Pons (tissue), 1 donor: ENCODE measurements at regions not wholly inside any gene's neighbourhood (a gene's known extent, or its start where the extent isn't known, plus 50 kb on each side); places are given as distances from the start of the nearest gene placed in this dataset.

Source experiments
- DNase-seq: peaks from one replicate; pipeline ENCODE4 v3.0.0-alpha.2; 2016; ENCODE audit warnings: low spot score

DNA sequence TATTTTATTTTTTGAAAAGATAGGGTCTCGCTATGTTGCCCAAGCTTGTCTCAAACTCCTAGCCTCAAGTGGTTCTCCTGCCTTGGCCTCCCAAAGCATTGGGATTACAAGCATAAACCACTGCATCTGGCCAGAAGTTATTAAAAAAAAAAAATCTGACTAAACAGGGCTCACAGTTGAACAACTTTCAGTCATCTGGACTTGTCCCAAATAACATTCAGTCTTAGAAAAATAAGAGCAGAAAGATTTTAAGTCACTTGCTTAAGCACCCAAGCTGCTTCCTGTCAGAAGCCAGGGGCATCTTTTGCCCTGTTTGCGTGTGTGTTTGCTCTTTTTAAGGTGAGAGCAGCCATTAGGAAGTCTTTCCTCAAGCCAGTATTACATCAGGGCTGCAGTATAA lies 286.8 kb downstream of the LMO4 start:
- no peak for DNase-seq

DNA sequence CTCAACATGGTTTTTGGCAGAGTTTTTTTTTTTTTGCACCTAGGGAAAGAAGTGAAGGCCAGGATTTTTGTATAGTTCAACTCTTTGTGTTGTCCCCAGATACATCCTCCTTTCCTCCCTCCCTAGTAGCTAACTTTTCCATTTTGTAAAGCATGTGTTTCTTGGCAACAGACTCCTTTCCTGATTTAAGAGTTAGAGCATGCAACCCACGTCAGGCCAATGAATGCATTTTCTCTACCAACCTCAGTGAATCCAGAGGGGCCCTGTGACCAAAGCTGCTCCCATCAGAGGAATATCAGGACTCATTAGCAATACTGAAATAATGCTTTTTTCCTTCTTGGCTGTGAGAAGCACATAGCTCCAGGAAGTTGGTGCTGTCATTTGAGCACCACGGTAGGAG lies 287.2 kb downstream of the LMO4 start:
- DNase-seq = no peak

DNA sequence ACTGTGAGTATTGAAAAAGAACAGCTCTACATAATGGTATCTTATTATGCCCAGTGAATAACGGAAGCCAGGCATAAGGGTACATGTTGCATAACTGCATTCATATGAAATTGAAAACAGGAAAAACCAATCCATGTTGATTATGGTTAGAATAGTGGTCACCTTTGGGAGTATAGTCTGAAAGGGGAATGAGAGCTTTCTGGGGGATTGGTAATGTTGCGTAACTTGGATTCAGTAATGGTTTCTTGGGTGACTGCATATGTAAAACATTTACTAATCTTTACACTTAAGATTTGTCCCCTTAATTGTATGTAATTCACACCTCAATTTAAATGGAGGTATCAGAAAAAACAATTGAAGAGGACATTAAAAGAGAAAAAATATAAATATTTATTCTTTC lies 292.1 kb downstream of the LMO4 start:
- no peak for DNase-seq

DNA sequence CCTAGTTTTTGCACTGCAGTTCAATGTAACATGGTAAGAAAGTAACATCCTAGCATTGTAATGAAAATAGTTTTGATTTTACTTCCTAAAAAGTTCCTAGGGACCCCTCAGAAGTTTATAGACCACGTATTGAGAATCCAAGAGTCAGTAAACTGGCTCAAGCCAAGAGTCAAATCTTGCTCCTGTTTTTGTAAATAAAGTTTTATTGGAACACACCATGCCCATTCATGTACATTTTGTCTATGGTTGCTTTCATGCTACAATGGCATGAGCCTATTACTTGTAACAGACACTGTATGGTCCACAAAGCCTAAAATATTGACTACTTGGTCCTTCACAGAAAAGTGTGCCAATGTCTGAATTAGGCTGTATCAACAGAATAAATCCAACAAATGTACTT lies 301.0 kb downstream of the LMO4 start:
- no peak for DNase-seq

DNA sequence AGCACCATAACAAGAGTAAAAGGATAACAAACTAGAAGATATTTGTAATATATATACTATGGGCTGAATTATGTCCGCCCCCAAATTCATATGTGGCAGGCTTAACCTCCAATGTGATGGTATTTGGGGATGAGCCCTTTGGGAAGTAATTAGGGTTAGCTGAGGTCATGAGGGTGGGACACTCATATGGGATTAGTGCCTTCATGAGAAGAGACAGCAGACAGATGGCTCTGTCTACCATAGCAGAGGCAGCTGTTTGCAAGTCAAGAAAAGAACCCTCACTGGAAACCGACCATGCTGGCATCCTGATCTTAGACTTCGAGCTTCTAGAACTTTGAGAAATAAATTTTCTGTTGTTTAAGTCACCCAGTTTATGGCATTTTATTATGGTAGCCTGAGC lies 303.6 kb downstream of the LMO4 start:
- DNase-seq = no peak

DNA sequence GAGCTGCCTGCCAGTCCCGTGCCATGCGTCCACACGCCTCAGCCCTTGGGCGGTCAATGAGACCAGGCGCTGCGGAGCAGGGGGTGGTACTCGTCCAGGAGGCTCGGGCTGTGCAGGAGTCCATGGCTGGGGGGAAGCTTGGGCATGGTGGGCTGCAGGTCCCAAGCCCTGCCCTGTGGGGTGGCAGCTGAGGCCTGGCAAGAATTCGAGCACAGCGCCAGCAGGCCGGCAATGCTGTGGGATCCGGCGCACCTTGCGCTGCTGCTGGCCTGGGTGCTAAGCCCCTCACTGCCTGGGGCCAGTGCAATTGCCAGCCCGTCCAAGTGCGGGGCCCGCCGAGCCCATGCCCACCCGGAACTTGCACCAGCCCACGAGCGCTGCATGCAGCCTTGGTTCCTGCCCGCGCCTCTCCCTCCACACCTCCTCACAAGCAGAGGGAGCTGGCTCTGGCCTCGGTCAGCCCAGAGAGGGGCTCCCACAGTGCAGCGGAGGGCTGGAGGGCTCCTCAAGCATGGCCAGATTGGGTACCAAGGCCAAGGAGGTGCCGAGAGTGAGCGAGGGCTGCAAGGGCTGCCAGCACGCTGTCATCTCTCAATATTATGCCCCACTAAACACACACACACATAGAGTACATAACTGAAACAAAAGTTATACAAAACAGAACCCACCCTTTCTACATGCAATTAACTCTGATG lies 307.7 kb downstream of the LMO4 start:
- no peak for DNase-seq

DNA sequence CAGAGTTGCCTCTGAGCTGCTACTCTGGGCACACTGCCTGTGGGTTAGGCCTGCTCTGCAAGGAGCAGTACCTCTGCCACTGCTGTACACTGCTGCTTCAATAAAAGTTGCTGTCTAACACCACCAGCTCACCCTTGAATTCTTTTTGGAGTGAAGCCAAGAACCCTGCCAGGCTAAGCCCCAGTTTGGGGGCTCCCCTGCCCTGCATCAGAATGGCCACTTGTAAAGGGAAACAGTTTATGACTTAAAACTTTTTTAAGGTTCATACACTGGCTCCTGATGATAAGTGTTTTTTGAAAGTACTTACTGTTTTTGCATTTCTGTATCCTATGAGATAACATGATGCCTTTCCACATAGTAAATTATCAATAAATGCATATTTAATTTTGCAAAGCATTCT lies 310.0 kb downstream of the LMO4 start:
- DNase-seq = no peak

DNA sequence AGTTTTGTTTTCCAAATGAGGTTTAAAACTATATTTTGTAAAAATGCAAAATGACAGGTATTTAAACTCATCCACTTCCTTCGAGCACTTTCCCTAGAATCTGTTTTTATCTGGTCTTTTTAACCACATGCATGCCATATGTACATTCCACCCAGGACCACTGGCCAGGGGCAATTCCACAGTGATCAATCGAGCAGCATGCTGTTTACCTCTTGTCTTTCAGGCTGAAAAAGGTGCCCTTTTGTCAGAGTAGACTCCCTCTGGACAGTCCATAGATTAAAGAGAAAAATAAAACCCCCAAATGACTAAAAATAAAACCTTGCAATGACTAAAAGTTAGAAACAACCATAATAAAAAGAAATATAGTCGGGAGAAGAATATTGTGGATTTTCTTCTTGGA lies 313.3 kb downstream of the LMO4 start:
- no peak for DNase-seq

DNA sequence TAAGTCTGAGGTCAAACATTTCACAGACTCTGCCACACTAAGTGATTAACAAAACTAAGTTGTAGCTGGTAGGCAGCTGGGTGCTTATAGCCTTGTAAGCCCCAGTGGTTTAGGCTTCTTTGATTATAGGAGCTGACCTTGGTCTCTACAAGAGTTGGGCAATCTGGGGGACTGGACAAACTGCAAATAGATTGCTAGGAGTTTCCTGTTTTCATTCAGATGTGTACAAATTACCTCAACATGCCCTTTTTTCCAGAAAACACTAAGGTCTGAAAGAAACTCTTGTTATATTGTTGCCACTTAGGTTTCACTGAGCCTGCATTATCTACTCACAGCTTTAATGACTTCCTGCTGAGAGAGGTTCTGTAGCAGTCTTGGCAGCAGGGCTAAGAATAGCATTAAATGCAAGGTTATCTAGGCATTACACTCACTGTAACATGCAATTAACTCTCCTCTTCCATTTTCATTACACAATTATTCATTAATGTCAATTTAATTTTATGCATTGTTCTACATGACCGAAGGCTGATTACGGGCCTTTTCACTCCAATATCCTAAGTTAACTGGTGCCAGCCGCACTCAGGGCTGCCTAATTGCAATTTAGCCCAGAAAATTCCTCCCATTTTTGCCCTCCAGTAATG lies 314.0 kb downstream of the LMO4 start:
- no peak for DNase-seq

DNA sequence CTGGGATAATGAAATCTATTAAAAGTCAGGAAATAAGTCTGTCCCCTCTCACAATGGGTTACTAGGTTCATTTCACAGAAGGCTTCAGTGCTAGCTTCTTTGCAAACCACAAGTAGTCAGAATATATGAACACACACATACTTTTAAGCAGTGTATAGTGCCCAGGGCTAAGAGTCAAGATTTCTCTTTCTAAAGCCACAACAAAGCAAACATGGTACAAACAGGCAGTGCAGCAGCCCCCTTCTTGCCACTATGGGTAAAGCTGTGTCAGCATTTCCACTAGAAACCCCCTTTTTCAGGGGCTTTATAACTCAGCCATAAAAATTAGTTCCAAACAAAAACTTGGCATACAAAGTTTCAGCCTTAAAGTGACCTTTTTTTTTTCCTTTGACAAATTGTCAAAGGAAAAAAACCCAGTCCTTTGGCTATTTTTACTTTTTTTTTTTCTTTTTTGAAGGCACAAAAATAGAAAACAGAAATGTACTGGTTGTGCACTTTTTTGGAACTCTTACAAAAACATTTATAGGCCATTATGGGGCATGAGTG lies 315.4 kb downstream of the LMO4 start:
- DNase-seq = no peak

DNA sequence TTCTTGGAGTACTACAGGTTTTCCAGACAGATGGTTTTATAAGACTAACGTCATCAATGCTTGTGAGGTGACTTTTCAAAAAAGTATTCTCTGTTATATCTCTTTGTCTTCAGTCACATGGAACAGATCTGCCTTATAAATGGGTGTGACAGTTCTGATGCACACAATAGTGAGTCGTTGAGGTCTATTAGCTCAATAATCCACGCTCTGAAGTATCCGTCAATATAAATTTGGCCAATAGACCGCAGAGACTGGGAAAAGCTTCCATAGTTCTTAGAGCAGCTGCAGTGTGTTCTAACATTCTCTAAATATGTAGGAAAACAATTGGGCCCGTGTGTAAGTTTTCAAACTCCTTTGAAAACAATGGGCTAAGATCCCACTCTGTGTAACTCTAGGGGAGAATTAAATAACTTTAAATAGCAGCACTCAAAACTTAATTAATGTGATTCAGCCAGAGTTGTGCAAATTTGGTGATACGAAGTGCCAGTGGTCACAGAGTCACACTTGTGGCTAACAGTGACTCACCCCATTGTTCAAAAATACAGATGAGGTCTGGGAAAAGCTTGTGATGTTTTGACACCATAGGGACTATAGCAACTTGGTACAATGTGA lies 316.0 kb downstream of the LMO4 start:
- peak; percentile 76 for DNase-seq

DNA sequence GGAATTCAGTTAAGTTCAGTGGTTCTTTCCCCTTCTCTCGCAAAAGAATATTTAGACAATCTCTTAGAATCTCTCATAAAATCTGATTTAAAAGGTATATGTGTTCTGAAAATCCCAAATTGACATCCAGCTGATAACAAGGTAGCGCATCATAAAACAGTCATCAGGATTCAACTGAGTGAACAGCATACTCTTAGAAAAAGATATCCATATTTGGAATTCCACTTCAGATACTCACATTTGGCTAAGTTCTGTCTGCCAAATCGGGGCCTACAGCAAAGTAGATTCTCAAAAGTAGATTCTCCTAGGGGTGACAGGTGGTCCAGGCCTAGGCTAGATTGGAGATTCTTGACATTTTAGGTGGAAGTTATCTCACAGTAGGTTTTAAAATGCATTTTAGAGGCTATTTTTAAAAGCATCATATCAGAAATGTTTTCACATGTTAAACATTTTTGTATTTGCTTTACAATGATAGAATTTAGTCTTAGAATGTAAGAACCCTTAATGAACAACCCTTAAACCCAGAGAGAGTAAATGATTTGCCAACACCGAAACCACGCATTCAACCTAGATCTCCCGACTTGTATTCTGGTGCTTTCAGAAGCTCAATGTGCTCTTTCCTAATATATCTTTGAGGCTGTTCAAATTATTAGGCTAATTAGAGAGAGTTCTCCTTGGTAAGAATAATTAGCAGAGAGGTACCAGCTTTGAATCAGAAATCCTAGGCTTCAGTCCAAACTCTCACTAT lies 318.9 kb downstream of the LMO4 start:
- no peak for DNase-seq

DNA sequence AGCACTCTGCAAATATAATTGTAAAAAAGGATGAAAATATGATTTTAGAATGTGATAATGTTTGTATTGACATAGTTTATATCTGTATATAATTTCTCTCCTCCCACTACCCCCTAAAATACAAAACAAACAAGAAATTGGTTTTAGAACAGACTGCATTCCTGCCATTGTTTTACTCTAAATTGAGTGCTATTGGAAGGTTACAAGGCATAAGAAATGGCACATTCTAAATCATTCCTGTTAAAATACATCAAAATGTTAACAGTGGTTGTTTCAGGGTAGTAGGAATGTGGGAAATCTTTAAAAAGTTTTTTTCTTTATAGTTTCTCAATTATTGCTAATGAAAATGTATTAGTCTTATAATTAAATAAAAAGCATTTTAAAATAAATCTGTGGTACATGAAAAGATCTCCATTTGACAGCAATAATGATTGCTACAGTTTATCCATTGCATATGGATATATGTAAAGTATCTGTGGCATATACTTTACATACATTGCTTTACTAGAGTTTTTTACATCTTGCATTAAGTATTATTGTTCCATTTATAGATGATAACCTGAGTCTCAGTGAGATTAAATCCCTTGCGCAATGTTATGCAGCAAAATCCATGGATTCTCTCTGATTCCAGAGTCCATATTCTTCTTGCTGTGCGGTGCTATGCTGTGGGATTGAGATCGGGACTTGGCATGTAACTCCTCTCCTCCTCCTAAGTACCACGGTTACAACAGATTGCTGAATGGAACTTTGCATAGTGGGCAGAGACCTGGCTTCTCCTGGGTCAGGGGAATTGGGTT lies 319.8 kb downstream of the LMO4 start:
- no peak for DNase-seq

DNA sequence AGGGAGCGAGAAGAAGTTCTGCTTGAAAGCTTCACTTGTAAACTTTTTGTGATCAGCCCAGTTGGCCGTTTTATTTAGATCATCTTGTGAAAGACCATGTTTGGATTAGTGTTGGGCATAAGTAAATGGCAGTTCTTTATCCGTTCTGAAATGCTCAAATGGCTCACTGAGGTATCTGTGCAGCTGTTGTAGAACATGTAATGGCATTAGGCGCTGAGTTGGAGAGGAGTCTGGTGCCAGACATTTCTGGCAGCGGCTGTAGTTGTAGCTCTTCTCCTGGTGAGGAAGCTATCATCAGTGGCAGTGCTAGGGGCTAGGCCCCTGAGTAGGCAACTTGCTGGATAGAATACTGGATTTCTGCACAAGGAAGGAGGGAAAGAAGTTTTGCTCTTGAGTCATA lies 321.6 kb downstream of the LMO4 start:
- no peak for DNase-seq

DNA sequence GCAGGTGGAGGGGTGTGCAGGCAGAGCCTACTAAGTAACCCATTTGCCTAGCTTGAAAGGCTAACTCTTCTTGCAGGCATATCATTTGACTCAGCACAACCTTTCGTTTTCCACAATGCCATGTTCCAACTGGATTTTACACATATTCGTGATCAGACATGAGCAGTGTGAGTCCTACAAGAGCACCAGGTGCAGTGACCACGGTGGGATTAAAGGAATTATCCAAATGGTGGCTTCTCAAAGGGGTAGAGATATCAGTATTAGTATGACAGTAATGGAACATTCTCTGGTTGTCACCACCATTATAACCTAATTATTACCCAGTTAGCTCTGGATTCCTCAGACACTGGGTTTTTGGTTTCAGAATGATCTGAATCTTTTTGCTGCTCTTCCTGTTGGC lies 323.5 kb downstream of the LMO4 start:
- no peak for DNase-seq

DNA sequence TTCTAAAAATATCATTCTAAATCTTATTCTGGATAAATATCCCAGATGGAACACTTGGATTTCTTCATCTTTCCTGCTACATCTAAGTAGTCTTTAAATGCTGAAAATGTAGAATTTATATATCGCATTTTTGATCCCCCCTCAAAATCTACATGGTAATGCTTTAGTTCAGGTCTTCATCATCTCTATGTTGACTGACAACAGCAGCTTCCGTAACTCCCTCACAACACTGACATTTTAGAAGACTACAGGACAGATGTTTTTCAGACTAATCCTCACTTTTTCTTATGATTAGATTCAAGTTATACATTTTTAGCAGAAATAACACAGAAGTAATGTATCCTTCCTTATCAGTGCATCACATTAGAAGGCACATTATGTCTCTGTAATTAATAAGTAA lies 336.5 kb downstream of the LMO4 start:
- no peak for DNase-seq

DNA sequence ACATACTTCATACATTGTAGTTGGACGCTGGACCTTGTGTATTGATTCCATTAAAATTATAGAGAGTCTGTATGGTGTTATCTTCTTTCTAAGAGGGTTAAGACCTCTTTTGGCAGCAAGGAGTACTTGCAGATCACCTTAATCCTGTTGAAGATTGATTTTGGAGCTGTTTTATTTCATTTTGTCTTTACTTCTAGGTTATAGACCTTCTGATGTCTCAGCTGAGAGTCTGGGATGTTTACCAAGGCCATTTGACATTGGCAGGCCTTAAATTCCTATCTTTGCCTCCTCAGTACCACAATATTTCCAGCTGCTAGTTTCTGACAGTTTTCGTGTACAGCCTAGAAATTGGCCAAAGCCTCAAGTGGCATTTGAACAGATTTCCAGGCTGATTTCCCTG lies 338.0 kb downstream of the LMO4 start:
- DNase-seq = no peak

DNA sequence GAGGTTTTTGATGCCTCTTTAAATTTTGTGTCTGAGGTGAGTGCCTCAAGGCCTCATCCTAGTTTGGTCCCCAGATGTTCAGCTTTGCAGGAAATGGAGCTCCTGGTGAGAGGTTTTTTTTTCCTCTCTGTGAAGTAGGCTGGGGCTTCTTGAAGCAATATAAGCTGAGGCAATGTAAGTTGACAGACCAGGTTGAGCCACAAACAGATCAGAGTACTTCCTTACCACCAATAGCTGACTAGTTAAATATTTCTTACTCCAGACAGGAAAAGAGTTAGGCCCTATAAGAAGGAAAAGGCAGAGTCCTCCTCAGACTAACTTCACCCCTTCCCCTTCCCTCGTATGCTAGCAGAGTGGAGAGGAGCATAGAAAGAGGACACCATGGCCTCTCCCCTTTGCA lies 341.0 kb downstream of the LMO4 start:
- DNase-seq = no peak

DNA sequence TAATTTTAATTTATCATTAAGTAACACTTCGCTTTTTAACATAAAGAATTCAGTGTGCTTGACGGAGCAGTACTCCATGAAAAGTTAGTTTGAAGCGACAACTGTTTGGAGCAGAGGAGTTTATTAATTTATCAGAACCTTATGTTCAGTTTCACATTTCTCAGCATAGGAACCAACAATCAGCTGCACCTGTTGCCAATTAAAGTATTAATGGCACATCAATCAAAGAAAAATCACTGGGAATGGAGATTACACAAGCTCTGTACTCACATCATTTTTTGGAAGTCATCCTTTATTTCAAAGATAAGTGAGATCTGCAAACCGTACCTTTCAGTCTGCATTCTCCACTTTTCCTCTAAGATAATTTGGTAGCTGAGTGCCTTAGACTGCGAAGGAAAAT lies 344.6 kb downstream of the LMO4 start:
- DNase-seq = no peak

DNA sequence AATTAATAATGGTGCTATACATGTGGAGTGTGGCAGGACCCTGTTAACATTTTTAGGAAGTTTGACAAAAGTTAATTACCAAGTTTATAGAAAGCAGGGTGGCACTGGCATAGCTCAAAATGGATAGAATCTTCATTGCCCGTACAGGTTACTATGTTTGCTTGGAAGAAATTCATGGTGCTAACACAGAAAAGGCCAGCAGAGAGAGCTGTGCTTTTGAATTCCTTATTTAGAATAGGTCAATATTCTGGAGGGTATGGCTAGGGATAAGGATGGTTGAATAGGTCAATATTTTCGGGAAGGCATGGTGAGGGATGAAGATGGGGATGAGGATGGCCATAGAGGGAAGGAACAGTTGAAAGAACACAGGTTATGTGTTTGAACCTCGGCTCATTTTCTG lies 345.1 kb downstream of the LMO4 start:
- no peak for DNase-seq

DNA sequence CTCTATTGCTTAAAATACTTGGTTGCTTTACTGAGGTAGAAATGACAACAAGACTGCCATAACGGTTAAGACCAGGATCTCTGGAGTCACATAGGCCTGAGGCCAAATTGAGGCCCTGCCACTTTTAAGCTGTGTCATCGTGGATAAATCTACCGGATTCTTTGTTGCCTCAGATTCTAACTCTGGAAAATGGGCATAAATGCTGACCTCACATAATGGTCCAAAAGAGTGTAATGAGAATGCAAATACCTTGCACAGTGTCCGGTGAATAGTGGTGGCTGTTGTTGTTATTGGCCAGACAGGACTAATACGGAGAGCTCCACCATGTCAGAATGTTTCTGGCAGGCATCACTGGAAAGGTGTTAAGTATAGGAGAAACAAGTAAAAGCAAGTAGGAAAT lies 346.1 kb downstream of the LMO4 start:
- DNase-seq = no peak

DNA sequence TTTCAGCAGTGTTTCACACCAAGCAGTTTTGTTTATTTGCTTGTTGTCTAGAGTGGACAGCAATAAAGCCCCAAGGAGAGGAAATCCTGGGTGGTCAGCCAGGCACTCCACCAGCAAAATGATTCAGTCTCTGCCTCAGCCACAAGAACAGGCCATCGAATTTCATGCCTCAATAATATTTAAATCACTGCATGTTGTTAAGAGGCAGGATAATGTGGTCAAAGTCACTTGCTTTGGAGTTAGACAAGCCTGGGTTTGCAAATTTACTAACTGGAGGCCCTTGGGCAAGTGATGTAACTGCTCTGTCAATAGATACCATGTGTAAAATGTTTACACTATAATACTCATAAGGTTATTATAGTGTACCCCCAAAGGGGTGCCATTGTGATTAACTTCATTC lies 349.6 kb downstream of the LMO4 start:
- DNase-seq = no peak
